ENCODE measurements at regions not wholly inside any gene's neighbourhood (a gene's known extent, or its start where the extent isn't known, plus 50 kb on each side); places are given as distances from the start of the nearest gene placed in this dataset.
"Not testable (repeated sequence)": the region's sequence is repeated elsewhere in the genome, so short reads cannot be mapped to it uniquely, and the experiment has no call there.

DNA sequence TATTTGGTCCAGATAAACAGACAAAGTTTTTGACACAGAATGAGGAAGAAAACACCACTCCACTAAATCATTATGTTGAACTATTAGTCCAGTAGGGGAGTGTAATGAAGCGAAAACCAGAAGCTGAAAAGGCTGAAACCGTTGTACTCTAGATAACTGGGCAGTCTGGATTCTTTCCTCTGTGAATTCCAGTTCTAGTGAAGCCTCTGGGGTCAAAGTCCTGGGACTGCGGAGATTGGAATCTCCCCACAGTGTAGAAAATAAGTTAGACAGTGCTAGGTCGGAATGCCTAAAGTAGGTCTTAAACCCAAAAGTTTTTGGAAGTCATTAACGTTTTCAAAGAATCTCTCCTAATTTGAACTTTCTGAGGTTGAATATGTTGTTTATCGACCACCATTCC, 1589.9 kb downstream of the REEP3 start:
- not testable (repeated sequence) for TF ChIP-seq ZFP3 (CRISPR knock-in tag; IDR thresholded peaks at IDR 0.05); RARB (CRISPR knock-in tag; IDR thresholded peaks at IDR 0.05); TCF4 (CRISPR knock-in tag; IDR thresholded peaks at IDR 0.05; ENCODE audit: borderline replicate concordance); SNAI2 (CRISPR knock-in tag; IDR thresholded peaks at IDR 0.05); OSR1 (CRISPR knock-in tag; IDR thresholded peaks at IDR 0.05); ISL1 (CRISPR knock-in tag; IDR thresholded peaks at IDR 0.05); CREB5 (CRISPR knock-in tag; IDR thresholded peaks at IDR 0.05; ENCODE audit: low read depth); ZFP30 (CRISPR knock-in tag; IDR thresholded peaks at IDR 0.05); CSDC2 (CRISPR knock-in tag; IDR thresholded peaks at IDR 0.05); ARNTL (CRISPR knock-in tag; IDR thresholded peaks at IDR 0.05; ENCODE audit: borderline replicate concordance, low read depth); PPARA (CRISPR knock-in tag; IDR thresholded peaks at IDR 0.05; ENCODE audit: borderline replicate concordance); ZC3H10 (CRISPR knock-in tag; IDR thresholded peaks at IDR 0.05)
- TF ChIP-seq, protein P1, sequence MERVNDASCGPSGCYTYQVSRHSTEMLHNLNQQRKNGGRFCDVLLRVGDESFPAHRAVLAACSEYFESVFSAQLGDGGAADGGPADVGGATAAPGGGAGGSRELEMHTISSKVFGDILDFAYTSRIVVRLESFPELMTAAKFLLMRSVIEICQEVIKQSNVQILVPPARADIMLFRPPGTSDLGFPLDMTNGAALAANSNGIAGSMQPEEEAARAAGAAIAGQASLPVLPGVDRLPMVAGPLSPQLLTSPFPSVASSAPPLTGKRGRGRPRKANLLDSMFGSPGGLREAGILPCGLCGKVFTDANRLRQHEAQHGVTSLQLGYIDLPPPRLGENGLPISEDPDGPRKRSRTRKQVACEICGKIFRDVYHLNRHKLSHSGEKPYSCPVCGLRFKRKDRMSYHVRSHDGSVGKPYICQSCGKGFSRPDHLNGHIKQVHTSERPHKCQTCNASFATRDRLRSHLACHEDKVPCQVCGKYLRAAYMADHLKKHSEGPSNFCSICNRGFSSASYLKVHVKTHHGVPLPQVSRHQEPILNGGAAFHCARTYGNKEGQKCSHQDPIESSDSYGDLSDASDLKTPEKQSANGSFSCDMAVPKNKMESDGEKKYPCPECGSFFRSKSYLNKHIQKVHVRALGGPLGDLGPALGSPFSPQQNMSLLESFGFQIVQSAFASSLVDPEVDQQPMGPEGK (CRISPR knock-in tag; IDR thresholded peaks at IDR 0.05; ENCODE audit: borderline replicate concordance), result not testable (repeated sequence)
